ENCODE measurements at regions not wholly inside any gene's neighbourhood (a gene's known extent, or its start where the extent isn't known, plus 50 kb on each side); places are given as distances from the start of the nearest gene placed in this dataset.

GRCh38 chr17:77399319-77399957, 258.7 kb downstream of the SEC14L1 start:
- TF ChIP-seq CTCF (IDR thresholded peaks at IDR 0.05): no peak
- no peak for TF ChIP-seq POLR2A (IDR thresholded peaks at IDR 0.05)
